ENCODE measurements at regions not wholly inside any gene's neighbourhood (a gene's known extent, or its start where the extent isn't known, plus 50 kb on each side); places are given as distances from the start of the nearest gene placed in this dataset.

GRCh38 chr3:65109966-65110500 is 422.2 kb upstream of the ADAMTS9 start:
- DNase-seq, result no peak

GRCh38 chr3:65107174-65107573 is 419.4 kb upstream of the ADAMTS9 start:
- DNase-seq, result no peak

- no peak for DNase-seq
Measured at GRCh38 chr3:65101450-65101849, 413.6 kb upstream of the ADAMTS9 start.

DNA sequence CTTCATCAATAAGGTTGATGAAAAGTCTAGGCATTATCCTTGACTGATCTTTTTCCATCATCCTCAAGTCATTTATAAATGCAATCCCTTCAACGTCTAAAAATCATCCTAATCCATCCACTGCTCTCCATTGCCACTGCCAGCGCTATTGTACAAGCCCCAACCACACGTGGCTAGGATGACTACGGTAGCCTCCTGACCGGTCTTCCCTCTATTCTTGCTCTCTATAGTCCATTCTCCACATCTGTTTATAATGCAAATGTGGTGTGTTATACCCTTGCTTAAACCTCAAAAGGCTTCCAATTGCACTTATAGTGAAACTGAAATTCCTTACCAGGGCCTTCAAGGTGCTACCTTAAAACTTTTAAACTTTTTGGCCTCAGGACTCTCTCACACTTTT is 410.6 kb upstream of the ADAMTS9 start:
- DNase-seq, result no peak

DNA sequence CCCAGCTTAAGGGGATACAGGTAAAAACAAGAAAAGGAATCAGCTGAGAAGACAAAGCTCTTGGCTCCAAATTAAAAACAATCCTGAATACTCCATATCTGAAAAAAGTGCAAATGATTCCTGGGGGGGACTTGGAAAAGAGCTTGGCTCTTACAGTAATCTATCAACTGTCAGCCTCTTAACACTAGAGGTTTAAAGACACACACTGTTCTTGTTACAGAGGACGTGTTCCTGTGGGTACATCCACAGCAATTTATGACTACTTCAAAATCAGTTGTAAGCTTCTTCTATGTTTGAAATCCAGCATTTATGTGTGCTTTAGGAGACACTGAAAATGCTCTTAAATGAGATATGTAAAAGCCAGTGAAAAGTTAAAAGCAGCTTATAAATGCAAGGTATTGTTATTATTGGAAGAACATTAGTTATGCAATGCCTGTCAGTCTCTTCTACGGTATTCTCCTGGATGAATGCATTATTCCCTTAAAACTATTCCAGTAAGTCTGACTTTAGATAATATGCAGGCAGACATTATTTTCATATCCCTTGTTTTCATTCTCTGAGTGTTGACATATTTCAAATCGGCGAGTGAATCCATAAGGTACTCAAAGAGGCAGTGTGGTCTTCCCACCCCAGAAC is 408.4 kb upstream of the ADAMTS9 start:
- DNase-seq, result no peak

DNA sequence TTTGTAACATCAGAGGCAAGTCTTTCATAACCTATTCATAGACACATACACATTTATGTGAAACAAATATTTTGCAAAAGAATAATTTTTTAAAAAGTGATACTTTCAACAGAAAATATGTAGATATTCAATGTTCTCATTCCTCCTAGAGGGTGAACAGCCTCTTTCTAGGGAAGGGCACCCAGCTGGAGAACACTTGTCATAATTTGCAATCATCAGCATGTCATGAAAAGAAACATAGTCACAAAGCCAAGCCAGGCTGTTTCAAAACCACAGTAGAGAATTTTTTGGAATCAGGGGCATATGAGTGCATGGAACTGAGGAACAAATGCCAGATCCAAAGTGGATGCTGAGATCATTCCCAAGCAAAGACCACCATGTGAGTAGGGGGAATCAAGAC is 406.9 kb upstream of the ADAMTS9 start:
- DNase-seq, result no peak

DNA sequence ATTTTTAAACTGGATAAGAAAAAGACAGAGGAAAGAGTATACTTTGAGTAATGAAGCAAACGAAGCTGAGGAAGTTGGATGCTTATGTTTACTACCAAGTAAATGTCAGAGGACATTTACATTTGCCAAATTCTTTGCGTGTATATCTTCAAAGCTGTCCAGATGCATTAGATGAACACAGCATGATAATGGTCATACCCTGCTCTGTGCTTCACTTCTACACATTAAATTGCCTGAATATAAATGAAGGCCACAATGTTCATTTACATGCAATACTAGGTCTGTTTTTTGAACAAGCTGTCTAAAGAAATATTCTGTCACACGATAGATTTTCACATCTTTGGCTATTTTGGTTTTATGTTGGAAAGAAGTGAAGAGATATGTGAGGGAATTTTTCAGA is 405.8 kb upstream of the ADAMTS9 start:
- DNase-seq, result no peak

DNA sequence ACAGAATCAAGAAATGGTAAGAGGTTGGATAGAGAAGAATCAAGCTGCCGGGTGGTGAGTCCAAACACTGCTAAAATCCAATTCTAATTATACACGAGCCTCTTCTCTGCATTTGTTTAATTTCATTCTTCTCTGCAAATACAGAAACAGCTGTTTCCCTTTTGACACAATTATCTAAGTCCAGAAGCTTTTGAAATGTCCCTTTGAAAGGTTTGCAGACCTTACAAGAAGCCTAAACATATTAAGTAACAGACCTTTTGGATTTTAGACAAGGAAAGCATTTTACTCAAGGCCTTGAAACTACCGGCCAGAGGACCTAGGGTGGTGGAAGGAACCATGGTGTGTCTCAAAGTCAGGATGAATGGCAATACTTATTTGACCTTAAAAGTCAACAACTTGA is 403.8 kb upstream of the ADAMTS9 start:
- DNase-seq, result no peak

- DNase-seq, result no peak
Measured at GRCh38 chr3:65083240-65083639, 395.4 kb upstream of the ADAMTS9 start.

DNA sequence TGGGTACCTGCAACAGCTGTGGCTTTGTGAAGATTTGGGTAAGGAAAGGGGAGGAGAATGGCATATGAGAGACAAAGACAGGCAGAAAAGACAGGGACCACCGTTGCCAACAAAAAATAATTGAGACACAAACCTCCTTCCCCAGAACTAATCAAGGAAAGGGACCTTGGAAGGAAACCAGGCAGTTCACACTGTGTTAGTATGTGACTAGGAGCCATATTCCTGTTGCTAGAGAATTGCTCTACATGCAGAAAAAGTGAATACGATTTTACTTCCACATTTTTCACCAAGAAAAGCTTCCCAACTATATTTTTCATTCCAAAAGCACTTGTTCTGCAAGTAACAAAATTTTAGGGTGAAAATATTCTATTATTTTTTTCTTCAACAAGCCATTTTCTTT is 393.7 kb upstream of the ADAMTS9 start:
- DNase-seq, result no peak

DNA sequence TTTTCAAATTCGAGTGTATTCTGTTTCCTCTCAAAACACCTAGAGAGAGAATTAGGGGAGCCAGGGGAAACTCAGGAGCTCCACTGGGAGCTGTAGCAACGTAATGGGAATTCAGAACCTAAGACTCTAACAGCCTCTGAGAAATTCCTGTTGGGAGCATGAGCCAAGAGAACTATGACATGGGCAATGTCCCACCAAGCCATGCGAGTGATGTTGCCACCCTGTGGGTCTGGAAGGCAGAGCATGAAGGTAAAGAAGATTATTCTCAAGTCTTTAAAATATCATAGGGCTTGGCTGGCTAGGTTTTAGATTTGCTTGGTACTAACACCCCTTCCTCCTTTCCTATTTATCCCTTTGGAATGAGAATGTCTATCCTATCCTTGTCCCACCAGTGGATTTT is 392.6 kb upstream of the ADAMTS9 start:
- DNase-seq, result no peak

DNA sequence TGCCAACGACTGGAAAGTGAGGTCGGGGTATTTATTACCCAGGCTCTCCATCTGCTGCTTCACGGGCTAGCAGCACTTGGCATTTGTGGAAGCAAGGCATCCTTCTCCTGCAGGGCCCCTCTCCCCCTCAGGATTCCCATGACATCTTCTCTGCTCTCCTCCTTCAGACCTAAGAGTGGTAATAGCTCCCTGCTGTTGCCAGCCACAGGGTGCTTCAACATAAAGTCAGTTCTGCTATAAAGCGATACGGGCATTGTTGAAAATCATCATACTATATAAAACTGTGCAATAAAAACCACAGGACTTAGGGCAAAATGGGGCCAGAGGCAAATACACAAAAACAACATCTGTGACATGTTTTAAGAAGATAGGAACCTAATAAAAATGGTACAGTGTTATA is 391.8 kb upstream of the ADAMTS9 start:
- DNase-seq, result no peak

- DNase-seq, result no peak
Measured at GRCh38 chr3:65078748-65079147, 390.9 kb upstream of the ADAMTS9 start.

- DNase-seq, result no peak
Measured at GRCh38 chr3:65077124-65077523, 389.3 kb upstream of the ADAMTS9 start.

DNA sequence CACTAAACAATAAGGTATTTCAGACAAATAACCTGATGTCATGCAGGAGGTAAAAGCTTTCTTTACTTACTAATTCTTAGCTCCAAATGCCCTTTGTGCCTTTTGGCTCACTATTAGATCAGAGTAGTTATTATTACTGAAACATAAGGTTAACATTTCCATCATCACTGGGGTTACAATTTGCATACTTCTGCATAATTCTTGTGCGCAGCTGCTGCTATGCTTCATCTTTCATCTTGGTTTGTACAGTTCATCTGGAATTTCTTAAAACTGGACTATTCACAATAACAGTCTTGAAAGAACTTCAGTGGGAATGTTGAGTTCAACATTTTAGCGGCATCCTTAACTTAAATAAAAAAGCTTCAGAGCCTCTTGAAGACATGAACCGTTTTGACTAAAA is 383.2 kb upstream of the ADAMTS9 start:
- no peak for DNase-seq

DNA sequence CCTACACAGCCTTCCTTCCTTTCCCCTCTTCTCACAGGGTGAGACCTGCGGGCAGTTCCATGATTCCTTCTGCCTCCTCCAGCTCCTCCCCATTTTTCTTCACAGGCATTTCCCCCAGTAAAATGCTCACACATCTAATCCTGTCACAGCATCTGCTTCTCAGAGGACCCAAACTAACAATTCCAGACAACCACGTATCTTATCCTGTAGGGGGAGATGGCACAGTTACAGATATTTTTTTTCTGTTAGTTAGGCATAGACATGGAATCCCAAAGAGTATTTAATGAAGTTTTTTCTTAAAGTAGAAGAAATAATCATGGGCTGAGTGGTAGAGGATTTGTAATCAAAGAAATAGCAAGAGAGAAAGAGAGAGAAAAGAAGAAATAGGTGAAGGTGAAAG is 373.1 kb upstream of the ADAMTS9 start:
- no peak for DNase-seq

GRCh38 chr3:65052101-65052500 is 364.3 kb upstream of the ADAMTS9 start:
- no peak for DNase-seq

DNA sequence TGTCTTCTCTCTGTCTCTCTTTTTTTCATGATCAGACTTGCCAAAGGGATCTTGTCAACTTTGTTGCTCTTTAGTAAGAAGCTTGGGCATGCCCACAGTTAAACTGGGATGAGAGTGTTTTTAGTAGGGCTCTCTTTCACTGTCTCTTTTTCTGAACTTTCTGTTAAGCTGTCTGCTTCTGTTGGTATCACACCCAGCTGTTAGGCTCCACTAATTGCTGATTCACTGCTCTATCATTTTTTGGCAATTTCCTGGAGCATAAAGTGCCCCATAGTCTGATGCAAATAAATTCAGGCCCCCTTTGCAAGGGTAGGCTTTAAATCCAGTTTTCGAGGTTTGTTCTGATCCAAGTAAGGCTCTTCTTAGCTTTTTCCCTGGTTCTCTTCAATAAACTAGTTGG is 360.4 kb upstream of the ADAMTS9 start:
- DNase-seq, result no peak

- no peak for DNase-seq
Measured at GRCh38 chr3:65045138-65045537, 357.3 kb upstream of the ADAMTS9 start.

- DNase-seq, result no peak
Measured at GRCh38 chr3:65044401-65044800, 356.6 kb upstream of the ADAMTS9 start.

GRCh38 chr3:65042675-65043074 is 354.9 kb upstream of the ADAMTS9 start:
- no peak for DNase-seq

DNA sequence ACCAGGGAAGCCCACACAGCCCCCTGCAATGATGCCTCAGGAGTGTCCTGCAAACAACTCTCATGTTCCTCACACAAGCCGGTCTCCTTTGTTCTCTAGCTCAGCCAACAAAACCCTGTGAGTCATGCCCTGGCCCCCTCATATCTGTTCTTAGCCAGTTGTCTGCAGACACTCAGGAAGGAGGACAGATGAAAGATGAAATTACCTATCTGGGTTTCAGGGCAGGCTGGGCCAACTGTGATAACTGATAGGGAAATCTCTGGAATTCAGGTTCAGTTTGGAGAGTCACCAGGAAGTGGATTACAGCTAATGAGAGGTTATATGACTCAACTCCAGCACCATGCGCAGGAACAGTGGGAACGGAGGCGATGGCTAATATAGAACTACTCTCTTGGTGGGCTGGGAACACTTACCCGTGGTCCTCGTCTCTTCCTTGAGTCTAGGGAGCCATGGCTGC is 352.0 kb upstream of the ADAMTS9 start:
- no peak for DNase-seq

- DNase-seq, result no peak
Measured at GRCh38 chr3:65037861-65038260, 350.1 kb upstream of the ADAMTS9 start.

- DNase-seq, result no peak
Measured at GRCh38 chr3:65035246-65035645, 347.4 kb upstream of the ADAMTS9 start.

GRCh38 chr3:65033576-65033975 is 345.8 kb upstream of the ADAMTS9 start:
- DNase-seq, result no peak

Data from SHP77 treated with DMSO at 0.1 percent for 48 hours (cell line).